Hepatocyte (in vitro differentiated cells): ENCODE measurements at regions not wholly inside any gene's neighbourhood (a gene's known extent, or its start where the extent isn't known, plus 50 kb on each side); places are given as distances from the start of the nearest gene placed in this dataset.

Experiments
- DNase-seq: peaks from one replicate; pipeline ENCODE4 v3.0.0-alpha.2; 2016; ENCODE audit warnings: low spot score
- H2AFZ ChIP-seq: fragments of 200-600 bp; sonication (generic); 2 replicates; pipeline ENCODE4 v1.6.0; 2016; ENCODE audit warnings: antibody characterized with exemption, mild to moderate bottlenecking
- H3K27ac ChIP-seq: fragments of 200-600 bp; sonication (generic); 2 replicates; pipeline ENCODE4 v1.5.1; 2016; ENCODE audit warnings: mild to moderate bottlenecking
- H3K27me3 ChIP-seq: fragments of 200-600 bp; sonication (generic); 2 replicates; pipeline ENCODE4 v1.6.1; 2016
- H3K36me3 ChIP-seq: fragments of 200-600 bp; sonication (generic); replicated peaks from 2 replicates; pipeline ENCODE4 v1.5.1; 2016; ENCODE audit warnings: low read depth; ENCODE audit not compliant: insufficient read depth
- H3K4me1 ChIP-seq: fragments of 200-600 bp; sonication (generic); 2 replicates; pipeline ENCODE4 v1.5.1; 2016; ENCODE audit warnings: mild to moderate bottlenecking, moderate library complexity; ENCODE audit not compliant: insufficient read depth
- H3K4me2 ChIP-seq: fragments of 200-600 bp; sonication (generic); 2 replicates; pipeline ENCODE4 v1.6.0; 2016
- H3K4me3 ChIP-seq: fragments of 200-600 bp; sonication (generic); 2 replicates; pipeline ENCODE4 v1.5.1; 2016; ENCODE audit warnings: mild to moderate bottlenecking
- H3K79me2 ChIP-seq: fragments of 200-600 bp; sonication (generic); 2 replicates; pipeline ENCODE4 v1.6.0; 2017; ENCODE audit warnings: mild to moderate bottlenecking
- H3K9me2 ChIP-seq: fragments of 200-600 bp; sonication (generic); replicated peaks from 2 replicates; pipeline ENCODE4 v1.6.0; 2017; ENCODE audit warnings: mild to moderate bottlenecking; ENCODE audit not compliant: insufficient read depth
- H3K9me3 ChIP-seq: fragments of 200-600 bp; sonication (generic); 2 replicates; pipeline ENCODE4 v1.5.1; 2016; ENCODE audit warnings: low read depth, mild to moderate bottlenecking
- H4K20me1 ChIP-seq: fragments of 200-600 bp; sonication (generic); 2 replicates; pipeline ENCODE4 v1.6.0; 2016; ENCODE audit warnings: mild to moderate bottlenecking; ENCODE audit not compliant: insufficient read depth, poor library complexity, severe bottlenecking
- EZH2 ChIP-seq: fragments of 200-600 bp; sonication (generic); IDR thresholded peaks from 2 replicates; pipeline ENCODE4 v1.6.1; 2016; ENCODE audit warnings: antibody characterized with exemption, mild to moderate bottlenecking, borderline replicate concordance
- EZH2phosphoT487 ChIP-seq: fragments of 200-600 bp; sonication (generic); IDR thresholded peaks from one replicate; pipeline ENCODE4 v1.6.1; 2018; ENCODE audit warnings: antibody characterized with exemption, mild to moderate bottlenecking, low read depth, moderate library complexity; ENCODE audit not compliant: unreplicated experiment, severe bottlenecking
- WGBS: methylation state at CpG from one replicate; pipeline ENCODE4 v1.1.6; 2016; ENCODE audit warnings: low lambda C conversion rate; ENCODE audit errors: missing lambda C conversion rate; 5-methylcytosine and 5-hydroxymethylcytosine counted together
- TF ChIP-seq, protein P1 (sequence below): fragments of 200-600 bp; sonication (generic); IDR thresholded peaks from 2 replicates; pipeline ENCODE4 v1.5.1; 2016; ENCODE audit warnings: antibody characterized with exemption, mild to moderate bottlenecking; ENCODE audit not compliant: poor library complexity

DNA sequence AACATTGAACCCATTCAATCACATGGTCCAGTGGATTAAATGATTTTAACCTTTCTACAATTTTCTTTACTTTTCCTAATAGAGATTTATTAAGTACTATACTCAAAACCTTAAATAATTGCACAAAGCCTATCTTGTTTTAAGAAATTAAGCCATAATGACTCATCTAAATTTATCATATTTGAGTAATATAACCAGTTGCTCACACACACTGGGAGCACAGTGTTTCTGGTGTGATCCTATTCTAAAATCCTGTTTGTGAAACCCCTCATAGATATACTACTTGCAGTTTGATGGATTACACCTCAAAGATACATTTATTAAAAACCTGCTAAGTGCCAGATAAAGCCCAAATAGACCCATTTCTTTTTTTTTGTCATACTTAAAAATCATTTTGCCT is 668.3 kb upstream of the CDH18 start:
- H3K4me2 ChIP-seq, result no peak overlapping the region
- TF ChIP-seq, protein P1, sequence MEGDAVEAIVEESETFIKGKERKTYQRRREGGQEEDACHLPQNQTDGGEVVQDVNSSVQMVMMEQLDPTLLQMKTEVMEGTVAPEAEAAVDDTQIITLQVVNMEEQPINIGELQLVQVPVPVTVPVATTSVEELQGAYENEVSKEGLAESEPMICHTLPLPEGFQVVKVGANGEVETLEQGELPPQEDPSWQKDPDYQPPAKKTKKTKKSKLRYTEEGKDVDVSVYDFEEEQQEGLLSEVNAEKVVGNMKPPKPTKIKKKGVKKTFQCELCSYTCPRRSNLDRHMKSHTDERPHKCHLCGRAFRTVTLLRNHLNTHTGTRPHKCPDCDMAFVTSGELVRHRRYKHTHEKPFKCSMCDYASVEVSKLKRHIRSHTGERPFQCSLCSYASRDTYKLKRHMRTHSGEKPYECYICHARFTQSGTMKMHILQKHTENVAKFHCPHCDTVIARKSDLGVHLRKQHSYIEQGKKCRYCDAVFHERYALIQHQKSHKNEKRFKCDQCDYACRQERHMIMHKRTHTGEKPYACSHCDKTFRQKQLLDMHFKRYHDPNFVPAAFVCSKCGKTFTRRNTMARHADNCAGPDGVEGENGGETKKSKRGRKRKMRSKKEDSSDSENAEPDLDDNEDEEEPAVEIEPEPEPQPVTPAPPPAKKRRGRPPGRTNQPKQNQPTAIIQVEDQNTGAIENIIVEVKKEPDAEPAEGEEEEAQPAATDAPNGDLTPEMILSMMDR, result no peak
- TF ChIP-seq EZH2phosphoT487 (no peak), EZH2 (no peak)

DNA sequence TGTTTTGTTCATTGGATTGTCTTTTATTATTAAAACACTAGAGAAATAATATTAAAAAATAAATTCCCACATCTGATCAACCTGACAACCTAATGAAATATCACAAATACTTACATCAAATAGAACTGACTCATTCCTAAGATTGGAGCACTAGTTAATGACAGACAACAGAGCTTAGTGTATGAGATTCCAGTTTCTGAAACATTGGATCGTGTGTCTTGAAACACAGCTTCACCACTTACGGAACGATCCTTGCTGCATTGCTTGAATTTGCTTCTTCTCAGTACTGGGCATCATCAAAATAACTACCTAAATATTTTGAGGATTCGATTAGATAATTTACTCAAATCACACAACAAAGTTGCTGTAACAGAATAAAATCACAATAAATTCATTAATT is 667.2 kb upstream of the CDH18 start:
- Histone ChIP-seq H3K27me3 (no peaks in the 10 kb centered on the region), H2AFZ (no peak overlapping the region), H4K20me1 (no peaks in the 10 kb centered on the region), H3K79me2 (no peaks in the 10 kb centered on the region), H3K9me2 (no peaks in the 10 kb centered on the region), H3K4me3 (no peak overlapping the region), H3K4me2 (no peak overlapping the region), H3K9me3 (no peaks in the 10 kb centered on the region), H3K4me1 (no peaks in the 10 kb centered on the region), H3K27ac (no peak overlapping the region), H3K36me3 (no peaks in the 10 kb centered on the region)
- 84% methylated on average over 4 of the region's 4 CpGs for WGBS
- DNase-seq, result no peak
- no peak for TF ChIP-seq EZH2phosphoT487
- no peak for TF ChIP-seq EZH2
- TF ChIP-seq, protein P1, result no peak

More for the DNA sequence above, 668.3 kb upstream of the CDH18 start:
- Histone ChIP-seq H4K20me1 (no peaks in the 10 kb centered on the region), H3K27ac (no peak overlapping the region), H3K9me2 (no peaks in the 10 kb centered on the region), H3K4me1 (no peaks in the 10 kb centered on the region), H3K4me3 (no peak overlapping the region), H2AFZ (no peak overlapping the region), H3K36me3 (no peaks in the 10 kb centered on the region), H3K27me3 (no peaks in the 10 kb centered on the region), H3K79me2 (no peaks in the 10 kb centered on the region), H3K9me3 (no peaks in the 10 kb centered on the region)
- DNase-seq, result no peak

DNA sequence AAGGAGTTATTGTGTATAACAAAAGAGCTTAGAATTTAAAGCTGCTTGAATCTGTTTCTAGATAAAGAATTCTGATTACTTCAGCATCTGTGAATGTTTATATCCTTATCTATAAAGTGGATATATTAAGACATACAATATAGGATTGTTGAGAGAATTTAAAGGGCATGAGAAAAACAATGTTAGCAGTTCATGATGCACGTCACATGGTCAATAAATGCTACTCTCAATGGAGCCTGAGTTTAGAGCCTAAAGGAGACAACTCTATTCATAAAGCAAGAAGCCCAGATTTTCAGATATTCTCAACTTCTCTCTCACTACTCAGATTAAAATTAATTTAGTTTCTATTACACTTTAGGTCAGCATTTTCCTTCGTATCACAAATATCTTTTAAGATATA is 666.7 kb upstream of the CDH18 start:
- Histone ChIP-seq H3K4me2 (no peak overlapping the region), H3K4me3 (no peak overlapping the region), H3K9me3 (no peaks in the 10 kb centered on the region), H2AFZ (no peak overlapping the region), H3K79me2 (no peaks in the 10 kb centered on the region), H3K36me3 (no peaks in the 10 kb centered on the region), H4K20me1 (no peaks in the 10 kb centered on the region), H3K4me1 (no peaks in the 10 kb centered on the region), H3K27me3 (no peaks in the 10 kb centered on the region), H3K9me2 (no peaks in the 10 kb centered on the region), H3K27ac (no peak overlapping the region)
- TF ChIP-seq EZH2phosphoT487, result no peak
- TF ChIP-seq, protein P1, result no peak
- WGBS, result 74% methylated on average over 2 of the region's 2 CpGs
- DNase-seq, result no peak

DNA sequence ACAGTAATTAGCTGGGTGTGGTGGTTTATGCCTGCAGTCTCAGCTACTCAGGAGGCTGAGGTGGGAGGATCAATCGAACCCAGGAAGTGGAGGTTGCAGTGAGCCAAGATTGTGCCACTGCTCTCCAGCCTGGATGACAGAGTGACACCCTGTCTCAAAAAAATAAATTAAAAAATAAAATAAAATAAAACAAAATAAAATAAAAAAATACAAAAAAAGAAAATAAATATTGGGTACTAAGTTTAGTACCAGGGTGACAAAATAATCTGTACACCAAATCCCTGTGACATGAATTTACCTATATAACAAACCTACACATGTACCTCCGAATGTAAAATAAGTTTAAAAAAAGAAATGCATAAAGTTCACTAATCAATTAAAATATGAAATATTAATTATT is 666.0 kb upstream of the CDH18 start:
- TF ChIP-seq, protein P1, result no peak
- TF ChIP-seq EZH2phosphoT487 (no peak), EZH2 (no peak)
- no peaks in the 10 kb centered on the region for H3K79me2 ChIP-seq
- no peak for DNase-seq
- H3K4me3 ChIP-seq, result no peak overlapping the region
- H3K9me2 ChIP-seq, result no peaks in the 10 kb centered on the region
- no peaks in the 10 kb centered on the region for H3K4me1 ChIP-seq
- H3K9me3 ChIP-seq, result no peaks in the 10 kb centered on the region
- no peak overlapping the region for H3K27ac ChIP-seq
- no peak overlapping the region for H3K4me2 ChIP-seq
- no peak overlapping the region for H2AFZ ChIP-seq
- WGBS, result 92% methylated on average over 2 of the region's 2 CpGs
- no peaks in the 10 kb centered on the region for H3K27me3 ChIP-seq
- no peaks in the 10 kb centered on the region for H4K20me1 ChIP-seq
- H3K36me3 ChIP-seq, result no peaks in the 10 kb centered on the region
